ENCODE measurements at regions not wholly inside any gene's neighbourhood (a gene's known extent, or its start where the extent isn't known, plus 50 kb on each side); places are given as distances from the start of the nearest gene placed in this dataset.

- TF ChIP-seq FOXM1 (IDR thresholded peaks at IDR 0.05; ENCODE audit: borderline replicate concordance, low read depth) = no peak
- no peak for TF ChIP-seq RAD21 (IDR thresholded peaks at IDR 0.05; ENCODE audit: low read depth)
- no peak for TF ChIP-seq CEBPB (IDR thresholded peaks at IDR 0.05)
- no peak for TF ChIP-seq TEAD4 (IDR thresholded peaks at IDR 0.05)
- no peak for TF ChIP-seq REST (IDR thresholded peaks at IDR 0.05; ENCODE audit: low read depth)
- TF ChIP-seq EP300 (IDR thresholded peaks at IDR 0.05; ENCODE audit: borderline replicate concordance) = no peak
These were observed 115.1 kb upstream of the RAI14 start for GRCh38 chr5:34541067-34541466.
